NCI-H748 treated with DMSO at 0.1 percent for 48 hours (cell line): ENCODE measurements at regions not wholly inside any gene's neighbourhood (a gene's known extent, or its start where the extent isn't known, plus 50 kb on each side); places are given as distances from the start of the nearest gene placed in this dataset.
"Not testable (repeated sequence)": the region's sequence is repeated elsewhere in the genome, so short reads cannot be mapped to it uniquely, and the experiment has no call there.

ENCODE experiments used
- DNase-seq: peaks from one replicate; lab custom pipeline; 2025; lab: John Stamatoyannopoulos, UW

DNA sequence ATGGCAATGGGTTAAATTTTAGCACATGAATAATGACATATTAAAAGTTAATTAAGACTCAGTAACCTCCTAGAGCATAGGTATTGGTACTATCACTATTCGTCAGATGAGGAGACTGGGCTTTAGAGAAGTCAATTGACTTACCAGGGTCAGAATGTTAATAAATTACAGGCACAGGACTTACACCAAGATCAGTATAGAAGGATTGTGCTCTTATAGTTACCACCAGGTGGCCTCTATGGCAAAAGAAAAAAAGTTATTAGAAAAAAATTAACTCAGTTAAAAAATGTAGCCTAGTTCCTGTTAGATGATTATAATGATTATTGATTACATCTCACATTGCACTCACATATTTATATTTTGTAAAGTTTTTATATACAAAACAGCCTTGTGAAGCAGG, 1163.7 kb downstream of the FAM181B start:
- no peak for DNase-seq

DNA sequence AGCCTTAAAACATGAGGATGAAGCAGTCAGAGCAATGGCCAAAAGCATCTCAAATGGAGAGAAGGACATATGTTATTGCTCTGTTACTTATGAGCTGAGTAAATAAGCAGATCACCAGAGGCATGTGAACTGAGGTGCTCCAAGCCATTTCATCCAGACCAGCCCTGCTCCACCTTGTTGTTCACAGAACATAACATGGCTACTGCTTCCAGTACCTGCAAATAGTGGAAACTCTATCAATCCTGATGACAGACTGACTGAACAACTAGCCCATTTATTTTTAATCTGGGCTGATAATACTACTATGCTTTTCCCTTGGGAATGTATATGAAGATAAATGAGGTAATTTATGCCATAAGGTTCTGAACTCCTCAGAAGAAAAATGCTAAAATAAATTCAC, 1164.7 kb downstream of the FAM181B start:
- no peak for DNase-seq

DNA sequence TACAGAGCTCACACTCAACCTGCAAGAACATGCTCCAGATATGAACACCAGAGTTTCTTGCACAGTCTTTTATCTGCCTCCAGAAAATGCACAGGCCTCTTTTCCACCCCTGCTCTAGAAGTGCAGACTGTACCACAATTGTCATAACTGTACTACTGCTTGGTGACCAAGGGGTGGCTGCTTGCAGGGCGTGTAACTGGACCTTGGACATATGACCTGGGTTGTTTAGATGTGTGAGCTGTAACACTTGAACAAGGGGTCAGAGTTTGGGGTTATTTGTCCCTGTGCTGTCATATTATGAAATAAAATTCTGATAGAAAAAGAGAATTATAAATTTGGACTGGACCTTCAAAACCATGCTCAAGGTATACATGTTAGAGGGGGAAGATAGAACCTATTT, 1185.5 kb downstream of the FAM181B start:
- no peak for DNase-seq

DNA sequence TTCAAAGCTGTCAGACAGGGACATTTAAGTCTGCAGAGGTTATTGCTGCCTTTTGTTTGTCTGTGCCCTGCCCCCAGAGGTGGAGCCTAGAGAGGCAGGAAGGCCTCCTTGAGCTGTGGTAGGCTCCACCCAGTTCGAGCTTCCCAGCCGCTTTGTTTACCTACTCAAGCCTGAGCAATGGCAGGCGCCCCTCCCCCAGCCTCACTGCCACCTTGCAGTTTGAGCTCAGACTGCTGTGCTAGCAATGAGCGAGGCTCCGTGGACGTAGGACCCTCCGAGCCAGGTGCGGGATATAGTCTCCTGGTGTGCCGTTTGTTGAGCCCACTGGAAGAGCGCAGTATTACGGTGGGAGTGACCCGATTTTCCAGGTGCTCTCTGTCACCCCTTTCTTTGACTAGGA, 1193.9 kb downstream of the FAM181B start:
- not testable (repeated sequence) for DNase-seq

DNA sequence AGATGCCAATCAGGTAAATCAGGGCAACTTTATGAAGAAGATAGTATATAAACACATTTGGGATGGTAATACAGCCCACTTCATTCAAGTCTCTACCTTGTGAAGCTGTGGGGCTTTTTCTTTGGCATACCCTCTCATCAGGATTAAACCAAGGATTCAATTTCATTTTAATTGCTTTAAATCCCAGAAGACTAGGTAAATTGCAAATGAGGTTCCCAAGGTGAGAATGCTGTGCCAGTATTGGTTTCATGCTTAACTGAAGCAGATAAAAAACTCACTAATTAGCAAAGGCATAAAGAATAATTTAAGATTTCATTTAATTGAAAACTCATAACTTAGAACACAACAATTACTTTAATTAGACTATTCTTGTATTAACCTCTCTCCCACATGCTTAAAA, 1218.1 kb downstream of the FAM181B start:
- DNase-seq, result no peak

DNA sequence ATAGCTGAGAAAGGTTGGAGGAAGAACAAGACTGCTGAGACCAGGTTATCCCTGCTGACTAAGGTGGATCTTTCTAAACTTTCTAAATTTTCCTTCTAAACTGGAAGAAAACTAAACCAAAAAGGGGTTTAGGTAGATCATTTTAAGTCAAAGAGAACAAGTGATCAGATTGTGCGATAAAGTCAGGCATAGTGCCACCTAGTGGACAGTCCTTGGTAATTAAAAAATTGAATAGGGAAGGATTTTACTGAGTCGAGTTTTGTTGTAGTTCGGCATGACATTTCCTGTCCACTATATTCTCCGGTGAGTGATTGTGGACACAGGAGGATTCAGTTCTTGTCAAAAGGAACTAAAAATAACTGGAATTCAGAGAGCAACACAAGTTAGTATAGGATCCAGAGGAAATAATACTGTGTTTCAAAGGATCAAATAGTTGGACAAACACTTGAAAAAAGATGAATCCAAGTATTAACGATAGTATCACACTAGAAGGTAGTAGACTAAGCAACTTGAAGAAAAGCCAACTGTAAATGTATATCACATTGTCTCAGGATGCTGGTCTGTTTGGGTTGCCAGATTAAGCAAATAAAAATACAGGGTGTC, 1236.4 kb downstream of the FAM181B start:
- DNase-seq, result peak; percentile 3

DNA sequence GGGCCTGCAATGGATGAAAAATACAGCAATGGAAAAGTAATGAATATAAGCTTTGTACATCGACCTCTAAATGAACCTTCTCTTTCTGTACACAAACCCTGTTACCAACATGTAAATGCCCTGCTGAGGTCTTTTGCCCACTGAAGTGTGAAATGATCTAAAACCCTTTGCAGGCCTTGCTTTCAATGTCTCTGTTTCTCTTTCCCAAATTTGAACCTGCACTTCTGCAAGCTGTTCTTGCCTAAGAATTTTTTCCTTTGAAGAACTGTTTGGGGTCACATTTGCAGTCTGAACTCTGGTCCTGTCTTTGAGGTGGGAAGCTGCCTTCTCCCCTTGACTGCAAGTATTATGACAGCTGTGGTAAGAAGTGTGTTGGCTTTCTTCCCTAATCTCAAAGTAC, 1237.1 kb downstream of the FAM181B start:
- DNase-seq, result no peak

DNA sequence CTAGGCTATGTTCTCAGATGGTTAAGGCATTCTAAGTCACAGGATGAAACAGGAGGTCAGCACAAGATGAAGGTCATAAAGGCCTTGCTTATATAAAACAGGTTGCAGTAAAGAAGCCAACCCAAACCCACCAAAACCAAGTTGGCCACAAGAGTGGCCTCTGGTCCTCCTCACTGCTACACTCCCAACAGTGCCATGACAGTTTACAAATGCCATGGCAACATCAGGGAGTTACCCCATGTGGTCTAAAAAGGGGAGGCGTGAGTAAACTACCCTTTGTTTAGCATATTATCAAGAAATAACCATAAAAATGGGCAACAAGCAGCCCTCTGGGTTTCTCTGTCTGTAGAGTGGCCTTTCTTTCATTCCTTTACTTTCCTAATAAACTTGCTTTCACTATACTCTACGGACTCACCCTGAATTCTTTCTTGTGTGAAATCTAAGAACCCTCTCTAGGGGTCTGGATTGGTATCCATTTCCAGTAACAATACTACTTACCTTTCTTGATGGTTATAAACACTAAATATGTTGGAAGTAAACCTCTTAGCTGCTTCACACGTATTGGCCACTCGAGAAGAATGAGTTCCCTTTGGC, 1237.9 kb downstream of the FAM181B start:
- DNase-seq, result no peak

DNA sequence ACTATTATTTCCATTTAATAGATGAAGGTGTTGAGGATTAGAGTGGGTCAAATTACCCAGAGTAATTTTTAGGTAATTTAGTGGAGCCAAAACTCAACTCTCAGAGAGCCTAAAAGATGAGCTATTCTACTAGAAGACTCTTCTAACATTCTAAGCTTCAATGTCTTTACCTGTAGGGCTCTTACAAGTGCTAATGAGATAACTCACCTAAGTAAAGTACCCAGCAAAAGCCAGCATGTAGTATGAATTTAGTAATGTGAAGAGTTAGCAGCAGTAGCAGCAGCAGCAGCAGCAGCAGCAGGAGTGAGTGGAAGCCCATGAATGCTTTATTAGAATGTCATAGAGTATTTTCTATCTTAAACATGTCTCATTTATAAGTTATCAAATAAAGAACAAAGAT, 1239.2 kb downstream of the FAM181B start:
- DNase-seq, result no peak

DNA sequence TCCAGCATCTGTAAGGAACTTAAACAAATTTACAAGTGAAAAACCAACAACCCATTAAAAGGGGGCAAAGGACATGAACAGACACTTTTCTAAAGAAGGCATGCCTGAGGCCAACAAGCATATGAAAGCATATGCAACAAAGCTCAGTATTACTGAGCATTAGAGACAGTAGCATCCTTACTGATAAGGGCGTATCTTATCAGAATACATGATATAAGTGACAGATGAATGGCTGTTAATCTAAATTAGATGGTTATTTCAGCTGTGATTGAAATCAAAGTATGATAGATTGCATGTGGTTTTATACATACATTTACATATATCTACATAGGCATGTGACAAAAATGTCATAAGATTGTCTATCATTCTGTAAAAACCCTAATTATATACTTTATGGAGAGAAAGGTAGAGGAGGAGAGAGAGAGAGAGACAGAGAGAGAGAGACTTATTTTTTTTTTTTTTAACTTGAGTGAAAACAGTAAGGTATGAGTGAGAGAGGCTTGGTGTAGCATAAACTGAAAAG, 1240.7 kb downstream of the FAM181B start:
- DNase-seq, result no peak

DNA sequence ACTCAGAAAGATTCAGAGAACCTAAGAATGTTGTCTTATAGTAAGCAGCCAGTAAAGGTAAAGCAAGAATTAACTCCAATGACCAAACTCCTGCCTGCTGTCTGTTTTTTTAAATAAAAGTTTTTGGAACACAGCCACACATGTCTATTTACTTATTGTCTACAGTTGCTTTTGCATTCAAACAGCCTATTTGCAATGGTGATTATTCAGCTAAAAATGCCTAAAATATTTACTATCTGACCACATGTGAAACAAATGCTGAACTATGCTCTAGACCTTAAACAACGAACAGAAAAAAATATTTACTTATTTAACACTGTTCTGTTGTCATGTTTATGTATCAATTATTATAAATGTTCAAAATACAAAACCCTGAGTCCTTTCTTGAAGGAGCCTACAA, 1246.6 kb downstream of the FAM181B start:
- no peak for DNase-seq

DNA sequence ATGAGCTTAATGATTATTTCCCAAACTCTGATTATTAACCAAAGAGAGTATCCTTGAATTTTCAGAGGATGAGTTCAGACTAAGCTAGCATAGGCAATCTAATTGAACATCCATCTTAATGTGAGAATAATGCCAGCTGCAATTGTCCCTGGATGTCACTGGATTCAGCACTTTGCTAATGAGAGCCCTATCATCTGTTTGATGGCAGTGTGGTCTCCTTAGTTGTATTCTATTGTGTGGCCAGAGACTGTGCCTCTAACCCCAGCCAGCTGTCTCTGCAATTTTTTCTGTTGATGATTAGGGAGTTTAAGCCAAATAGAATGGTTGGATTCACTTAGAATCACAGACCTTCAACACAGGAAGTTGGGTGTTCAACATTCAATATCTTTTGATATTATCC, 1249.5 kb downstream of the FAM181B start:
- DNase-seq, result no peak

DNA sequence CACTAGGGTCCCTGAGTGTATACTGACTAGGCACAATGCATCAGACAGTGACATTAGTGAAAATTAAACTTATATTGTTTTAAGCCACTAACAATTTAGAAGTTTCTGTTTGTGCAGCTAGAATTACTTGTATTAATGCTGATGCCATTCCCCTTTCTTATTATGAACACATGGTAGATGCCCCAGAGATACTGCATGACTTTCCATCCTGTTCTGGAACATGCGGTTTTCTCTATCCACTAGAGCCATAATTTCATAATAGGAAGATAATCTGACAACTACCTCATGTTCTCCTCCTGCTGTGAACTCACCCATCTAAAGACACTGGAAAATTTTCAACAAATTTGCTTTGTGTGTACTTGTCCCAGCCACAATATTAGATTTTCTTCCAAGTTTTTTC, 1256.4 kb downstream of the FAM181B start:
- DNase-seq, result no peak

DNA sequence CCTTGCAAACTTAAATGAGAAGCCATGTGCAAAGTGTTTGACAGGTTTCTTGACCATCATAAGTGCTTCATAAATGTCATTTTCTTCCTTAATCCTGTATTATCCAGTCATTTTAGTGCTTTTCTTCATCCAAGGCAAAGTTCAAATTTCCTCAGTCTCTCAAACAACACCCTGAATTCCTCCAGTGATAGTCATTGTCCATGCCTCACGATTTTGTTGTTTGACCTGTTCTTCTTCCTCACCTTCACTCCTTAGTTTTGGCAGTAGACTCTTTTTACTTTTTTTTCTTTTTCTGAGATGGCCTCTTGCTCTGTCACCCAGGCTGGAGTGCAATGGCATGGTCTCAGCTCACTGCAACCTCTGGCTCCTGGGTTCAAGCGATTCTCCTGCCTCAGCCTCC, 1257.3 kb downstream of the FAM181B start:
- DNase-seq, result no peak

DNA sequence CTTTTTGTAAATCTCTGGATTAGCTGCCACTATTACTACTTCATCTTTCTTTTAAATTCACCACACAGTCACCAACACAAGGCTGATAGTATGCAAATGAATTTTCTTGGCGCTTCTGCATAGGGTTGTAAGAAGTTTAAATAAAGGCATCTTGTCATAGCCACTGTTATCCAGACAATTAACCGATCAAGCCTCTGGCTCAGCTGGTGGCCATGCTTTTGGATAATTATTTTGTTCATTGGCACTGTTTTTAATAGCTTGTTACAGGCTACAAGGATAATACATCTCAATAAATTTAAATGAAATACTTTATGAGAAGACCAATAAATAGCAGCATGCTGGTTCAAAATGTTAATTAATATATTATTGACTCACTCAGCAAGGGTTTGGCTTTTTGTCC, 1261.0 kb downstream of the FAM181B start:
- no peak for DNase-seq

DNA sequence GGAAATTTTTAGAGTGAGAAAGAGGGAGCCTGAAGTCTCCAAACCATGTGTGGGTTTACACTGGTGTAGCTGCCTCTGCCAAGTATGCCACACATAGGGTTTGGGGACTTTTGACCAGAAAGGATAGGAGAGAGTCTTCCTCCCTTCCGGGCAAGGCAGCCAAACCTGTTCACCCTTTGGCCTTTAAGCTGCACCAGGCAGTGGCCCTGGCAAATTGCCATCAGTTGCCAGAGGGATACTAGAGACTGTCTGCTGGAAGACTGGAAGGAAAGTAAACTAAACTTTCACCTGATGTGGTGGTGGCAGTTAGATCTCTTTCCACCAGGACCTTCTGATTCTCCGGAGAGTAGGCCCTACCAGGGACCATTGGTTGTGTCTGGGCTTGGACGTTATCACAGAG, 1263.2 kb downstream of the FAM181B start:
- no peak for DNase-seq

DNA sequence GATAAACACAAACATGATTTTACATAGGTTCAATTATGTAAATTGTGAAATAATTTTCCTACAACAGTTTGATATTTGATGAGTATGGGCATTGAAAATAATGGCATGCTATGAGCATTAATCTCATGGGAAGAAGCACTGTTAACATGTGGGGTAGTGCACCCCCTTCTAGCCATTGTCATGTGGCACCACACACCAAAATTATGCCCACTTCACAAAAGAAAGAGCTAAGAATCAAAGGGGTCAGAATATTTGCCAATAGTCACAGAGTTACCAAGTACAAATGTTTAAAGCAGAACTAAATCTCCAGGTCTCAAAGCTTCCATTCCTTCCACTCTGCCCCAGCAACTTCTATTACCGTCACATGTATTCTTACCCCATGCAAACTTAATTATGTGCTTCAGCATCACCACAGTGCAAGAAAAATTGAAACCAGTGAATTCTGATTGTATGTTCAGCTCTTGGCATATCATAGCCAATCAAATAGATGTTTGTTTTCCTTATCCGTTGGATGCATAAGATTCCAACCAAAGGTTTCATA, 1273.8 kb downstream of the FAM181B start:
- no peak for DNase-seq

DNA sequence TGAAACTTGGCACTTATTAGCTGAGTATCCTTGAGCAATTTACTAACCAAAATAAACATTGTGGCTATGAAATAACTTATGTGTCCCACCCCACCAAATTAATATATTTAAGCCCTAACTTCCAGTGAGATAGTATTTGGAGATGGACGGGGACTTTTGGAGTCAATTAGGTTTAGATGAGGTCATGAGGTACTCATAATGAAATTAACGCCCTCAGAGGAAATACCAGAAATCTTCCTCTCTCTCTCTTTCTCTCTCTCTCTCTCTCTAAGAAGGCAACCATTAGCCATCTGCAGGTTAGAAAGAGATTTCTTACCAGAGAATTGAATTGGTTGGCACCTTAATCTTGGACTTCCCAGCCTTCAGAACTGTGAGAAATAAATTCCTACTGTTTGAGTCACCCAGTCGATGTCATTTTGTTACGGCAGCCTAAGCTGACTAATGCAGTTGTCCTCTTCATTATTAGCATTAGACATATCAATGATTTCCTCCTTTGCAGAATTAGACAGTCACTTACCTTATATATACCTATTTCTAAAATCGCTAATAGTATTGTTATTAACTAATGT, 1284.0 kb downstream of the FAM181B start:
- no peak for DNase-seq

DNA sequence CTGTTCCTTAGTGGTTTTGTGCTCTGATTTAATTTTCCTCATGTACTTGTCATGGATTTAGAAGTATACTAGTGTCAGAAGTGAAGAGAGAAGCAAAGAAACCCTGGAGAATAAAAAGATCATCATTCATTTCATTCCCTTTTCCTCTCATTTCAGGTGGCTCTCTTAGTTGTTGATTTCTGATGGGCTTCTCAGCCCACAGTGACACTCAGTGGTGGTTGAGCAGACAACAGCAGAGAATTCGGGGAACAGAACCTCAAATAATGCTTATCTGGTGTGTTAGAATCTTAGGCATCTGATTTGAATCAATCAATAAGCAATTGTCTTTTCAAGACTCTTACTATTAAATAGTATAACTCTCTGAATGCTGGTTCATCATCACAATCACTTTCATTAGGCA, 1289.4 kb downstream of the FAM181B start:
- no peak for DNase-seq

DNA sequence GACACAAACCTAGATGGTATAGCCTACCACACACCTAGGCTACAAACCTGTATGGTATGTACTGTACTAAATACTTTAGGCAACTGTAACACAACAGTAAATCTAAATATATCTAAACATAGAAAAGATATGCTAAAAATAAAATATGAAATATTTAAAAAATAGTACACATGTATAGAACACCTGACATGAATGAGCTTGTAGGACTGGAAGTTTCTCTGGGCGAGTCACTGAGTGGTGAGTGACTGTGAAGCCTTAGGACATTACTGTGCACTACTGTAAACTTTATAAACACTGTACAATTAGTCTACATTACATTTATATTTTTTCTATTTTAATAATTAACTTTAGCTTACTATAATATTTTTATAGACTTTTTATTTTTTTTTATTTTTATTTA, 1301.3 kb downstream of the FAM181B start:
- no peak for DNase-seq

DNA sequence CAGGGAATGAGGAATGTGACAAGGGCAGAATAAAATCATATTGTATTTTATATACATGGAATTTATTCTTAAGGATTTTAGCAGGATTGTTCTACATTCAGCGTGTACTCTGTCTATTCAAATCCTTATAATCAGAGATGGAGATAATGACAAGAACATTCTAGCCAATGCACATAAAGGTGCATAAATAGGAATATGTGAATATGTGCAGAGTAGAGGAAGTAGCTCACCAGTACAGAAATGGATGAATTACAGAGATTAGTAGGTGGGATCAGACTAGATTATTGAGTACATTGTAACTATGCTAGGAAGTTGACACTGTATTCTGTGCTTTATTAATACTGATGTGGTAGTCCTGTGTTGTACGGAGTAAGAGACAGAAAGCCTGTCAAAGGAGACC, 1308.8 kb downstream of the FAM181B start:
- no peak for DNase-seq

DNA sequence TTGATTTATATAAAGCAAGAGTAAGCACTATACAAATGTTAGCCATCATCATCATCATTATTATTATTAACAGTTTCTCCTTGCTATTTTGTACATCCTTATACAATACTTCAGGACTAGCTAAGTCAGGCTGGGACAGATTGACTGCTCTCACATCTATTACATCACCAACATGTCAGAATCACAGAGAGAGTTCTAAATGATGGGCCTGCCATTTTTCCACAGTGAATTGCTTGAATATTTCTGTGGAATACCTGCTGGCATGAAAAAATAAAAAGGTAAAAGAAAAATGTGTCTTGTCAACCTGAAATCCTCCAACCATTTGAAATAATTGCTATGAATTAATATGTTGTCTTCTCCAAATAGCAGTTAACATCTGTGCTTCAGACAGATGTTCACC, 1311.3 kb downstream of the FAM181B start:
- no peak for DNase-seq

DNA sequence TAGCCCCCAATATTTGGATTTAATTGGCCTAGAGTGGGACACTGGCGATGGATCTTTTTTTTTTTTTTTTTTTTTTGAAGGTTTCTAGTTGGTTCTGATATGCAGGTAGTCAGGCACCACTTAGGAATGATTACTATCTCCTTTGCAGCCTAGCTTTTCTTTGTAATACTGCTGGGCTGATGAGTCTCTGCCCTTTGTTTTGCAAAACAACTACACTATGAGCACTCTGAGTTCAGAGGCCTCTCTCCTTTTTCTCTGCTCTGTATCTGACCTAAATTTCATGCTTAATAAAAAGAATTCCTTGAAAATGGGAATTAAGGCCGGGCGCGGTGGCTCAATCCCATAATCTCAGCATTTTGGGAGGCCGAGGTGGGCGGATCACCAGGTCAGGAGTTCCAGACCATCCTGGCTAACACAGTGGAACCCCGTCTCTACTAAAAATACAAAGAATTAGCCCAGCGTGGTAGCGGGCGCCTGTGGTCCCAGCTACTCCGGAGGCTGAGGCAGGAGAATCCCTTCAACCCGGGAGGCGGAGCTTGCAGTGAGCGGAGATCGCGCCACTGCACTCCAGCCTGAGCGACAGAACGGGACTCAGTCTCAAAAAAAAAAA, 1312.3 kb downstream of the FAM181B start:
- DNase-seq, result no peak
